Gastroesophageal sphincter (tissue), 3 donors: ENCODE measurements at regions not wholly inside any gene's neighbourhood (a gene's known extent, or its start where the extent isn't known, plus 50 kb on each side); places are given as distances from the start of the nearest gene placed in this dataset.

Experiments
- EP300 ChIP-seq: sonication (generic); formaldehyde crosslinking; IDR thresholded peaks from one replicate; pipeline ENCODE4 v1.6.1; 2017; ENCODE audit warnings: antibody characterized with exemption, mild to moderate bottlenecking
- TF ChIP-seq, protein P1 (sequence below), 4 experiments: fragments of 200-600 bp in 2 of 4; fragments of 450-650 bp in 2 of 4; sonication (generic) in 1 of 4; IDR thresholded peaks; one replicate each; pipeline ENCODE4 v1.5.1; 2017 to 2019; ENCODE audit warnings: antibody characterized with exemption in 4 of 4, mild to moderate bottlenecking in 2 of 4, moderate library complexity in 2 of 4

DNA sequence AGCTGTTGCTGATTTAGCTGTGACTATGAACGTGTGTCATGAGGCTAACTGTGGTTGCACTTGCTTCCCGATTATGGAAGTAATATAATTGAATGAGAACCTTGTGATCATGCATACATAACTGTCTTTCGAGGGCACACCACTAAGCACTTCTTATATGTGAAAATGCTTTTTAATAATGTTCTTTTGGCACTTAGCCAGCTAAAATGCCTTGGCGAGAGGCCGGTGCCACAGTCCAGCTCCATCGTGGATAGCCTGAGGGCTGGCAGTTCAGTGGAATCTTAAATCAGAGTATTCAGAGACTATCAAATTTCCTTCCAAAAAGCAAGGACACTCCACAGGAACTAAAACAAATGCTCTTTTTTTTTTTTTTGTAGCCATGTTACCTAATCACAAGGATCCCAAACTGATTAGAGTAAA lies 161.6 kb upstream of the FRMD4B start:
- no peak for TF ChIP-seq EP300
- TF ChIP-seq, protein P1, sequence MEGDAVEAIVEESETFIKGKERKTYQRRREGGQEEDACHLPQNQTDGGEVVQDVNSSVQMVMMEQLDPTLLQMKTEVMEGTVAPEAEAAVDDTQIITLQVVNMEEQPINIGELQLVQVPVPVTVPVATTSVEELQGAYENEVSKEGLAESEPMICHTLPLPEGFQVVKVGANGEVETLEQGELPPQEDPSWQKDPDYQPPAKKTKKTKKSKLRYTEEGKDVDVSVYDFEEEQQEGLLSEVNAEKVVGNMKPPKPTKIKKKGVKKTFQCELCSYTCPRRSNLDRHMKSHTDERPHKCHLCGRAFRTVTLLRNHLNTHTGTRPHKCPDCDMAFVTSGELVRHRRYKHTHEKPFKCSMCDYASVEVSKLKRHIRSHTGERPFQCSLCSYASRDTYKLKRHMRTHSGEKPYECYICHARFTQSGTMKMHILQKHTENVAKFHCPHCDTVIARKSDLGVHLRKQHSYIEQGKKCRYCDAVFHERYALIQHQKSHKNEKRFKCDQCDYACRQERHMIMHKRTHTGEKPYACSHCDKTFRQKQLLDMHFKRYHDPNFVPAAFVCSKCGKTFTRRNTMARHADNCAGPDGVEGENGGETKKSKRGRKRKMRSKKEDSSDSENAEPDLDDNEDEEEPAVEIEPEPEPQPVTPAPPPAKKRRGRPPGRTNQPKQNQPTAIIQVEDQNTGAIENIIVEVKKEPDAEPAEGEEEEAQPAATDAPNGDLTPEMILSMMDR (IDR thresholded peaks at IDR 0.05), result no peak
